T-helper 1 cell (primary cell): ENCODE measurements at regions not wholly inside any gene's neighbourhood (a gene's known extent, or its start where the extent isn't known, plus 50 kb on each side); places are given as distances from the start of the nearest gene placed in this dataset.
"Not testable (repeated sequence)": the region's sequence is repeated elsewhere in the genome, so short reads cannot be mapped to it uniquely, and the experiment has no call there.

Source experiments
- DNase-seq, 5 donors: peaks; one replicate each; pipeline ENCODE4 v3.0.0-alpha.2; 2012 to 2020

- DNase-seq: not testable (repeated sequence)
Observed at GRCh38 chr9:22508354-22508753, 61.7 kb downstream of the DMRTA1 start.

- DNase-seq: no peak
Observed at GRCh38 chr9:22508790-22509189, 62.2 kb downstream of the DMRTA1 start.

- DNase-seq: no peak
Observed at GRCh38 chr9:22512495-22512894, 65.9 kb downstream of the DMRTA1 start.

- DNase-seq: no peak
Observed at GRCh38 chr9:22514871-22515270, 68.2 kb downstream of the DMRTA1 start.

- no peak for DNase-seq
Observed at GRCh38 chr9:22522206-22522740, 75.6 kb downstream of the DMRTA1 start.

GRCh38 chr9:22528485-22528884 lies 81.9 kb downstream of the DMRTA1 start:
- DNase-seq: no peak

- no peak for DNase-seq
Observed at GRCh38 chr9:22529426-22530199, 83.0 kb downstream of the DMRTA1 start.

GRCh38 chr9:22535780-22536179 lies 89.2 kb downstream of the DMRTA1 start:
- DNase-seq: no peak

GRCh38 chr9:22537721-22538120 lies 91.1 kb downstream of the DMRTA1 start:
- DNase-seq: no peak

GRCh38 chr9:22548625-22549024 lies 102.0 kb downstream of the DMRTA1 start:
- no peak for DNase-seq

- DNase-seq: no peak
Observed at GRCh38 chr9:22574740-22575139, 128.1 kb downstream of the DMRTA1 start.

- no peak for DNase-seq
Observed at GRCh38 chr9:22580788-22581187, 134.2 kb downstream of the DMRTA1 start.

- no peak for DNase-seq
Observed at GRCh38 chr9:22582221-22582620, 135.6 kb downstream of the DMRTA1 start.

GRCh38 chr9:22588918-22589317 lies 142.3 kb downstream of the DMRTA1 start:
- DNase-seq: no peak

GRCh38 chr9:22590336-22591033 lies 143.9 kb downstream of the DMRTA1 start:
- DNase-seq: no peak

GRCh38 chr9:22595805-22596204 lies 149.2 kb downstream of the DMRTA1 start:
- no peak for DNase-seq

GRCh38 chr9:22617156-22617555 lies 170.5 kb downstream of the DMRTA1 start:
- DNase-seq: no peak

- DNase-seq: no peak
Observed at GRCh38 chr9:22622815-22623214, 176.2 kb downstream of the DMRTA1 start.

GRCh38 chr9:22623236-22623635 lies 176.6 kb downstream of the DMRTA1 start:
- no peak for DNase-seq

- DNase-seq: no peak
Observed at GRCh38 chr9:22625540-22625939, 178.9 kb downstream of the DMRTA1 start.

GRCh38 chr9:22643541-22643940 lies 196.9 kb downstream of the DMRTA1 start:
- DNase-seq: no peak

- DNase-seq: no peak
Observed at GRCh38 chr9:22645893-22646292, 199.3 kb downstream of the DMRTA1 start.

- DNase-seq: no peak
Observed at GRCh38 chr9:22649384-22649783, 202.8 kb downstream of the DMRTA1 start.

- no peak for DNase-seq
Observed at GRCh38 chr9:22650145-22650544, 203.5 kb downstream of the DMRTA1 start.
